Ishikawa (cell line): ENCODE measurements at regions not wholly inside any gene's neighbourhood (a gene's known extent, or its start where the extent isn't known, plus 50 kb on each side); places are given as distances from the start of the nearest gene placed in this dataset.

ENCODE experiments used
- CEBPB ChIP-seq: IDR thresholded peaks from 2 replicates; pipeline ENCODE4 v1.6.1; 2012
- CREB1 ChIP-seq: IDR thresholded peaks from 2 replicates; pipeline ENCODE4 v1.6.1; 2012; ENCODE audit warnings: low read depth
- EGR1 ChIP-seq: IDR thresholded peaks from 2 replicates; pipeline ENCODE4 v1.6.1; 2012
- EP300 ChIP-seq: IDR thresholded peaks from 2 replicates; pipeline ENCODE4 v1.6.1; 2012; ENCODE audit warnings: borderline replicate concordance
- FOXM1 ChIP-seq: IDR thresholded peaks from 2 replicates; pipeline ENCODE4 v1.6.1; 2012; ENCODE audit warnings: low read depth, borderline replicate concordance
- MAX ChIP-seq: IDR thresholded peaks from 2 replicates; pipeline ENCODE4 v1.6.1; 2012
- NFIC ChIP-seq: IDR thresholded peaks from 2 replicates; pipeline ENCODE4 v1.6.1; 2012
- RAD21 ChIP-seq: IDR thresholded peaks from 2 replicates; pipeline ENCODE4 v1.6.1; 2012; ENCODE audit warnings: low read depth
- REST ChIP-seq: IDR thresholded peaks from 2 replicates; pipeline ENCODE4 v1.6.1; 2012; ENCODE audit warnings: low read depth, mild to moderate bottlenecking
- TAF1 ChIP-seq: IDR thresholded peaks from 2 replicates; pipeline ENCODE4 v1.6.1; 2012; ENCODE audit warnings: low read depth, mild to moderate bottlenecking
- TCF12 ChIP-seq: IDR thresholded peaks from 2 replicates; pipeline ENCODE4 v1.6.1; 2012; ENCODE audit warnings: low read depth
- TEAD4 ChIP-seq: IDR thresholded peaks from 2 replicates; pipeline ENCODE4 v1.6.1; 2012
- USF1 ChIP-seq: IDR thresholded peaks from 2 replicates; pipeline ENCODE4 v1.6.1; 2012
- YY1 ChIP-seq: IDR thresholded peaks from 2 replicates; pipeline ENCODE4 v1.6.1; 2012; ENCODE audit warnings: low read depth
- ZBTB7A ChIP-seq: IDR thresholded peaks from 2 replicates; pipeline ENCODE4 v1.6.1; 2012; ENCODE audit warnings: low read depth

DNA sequence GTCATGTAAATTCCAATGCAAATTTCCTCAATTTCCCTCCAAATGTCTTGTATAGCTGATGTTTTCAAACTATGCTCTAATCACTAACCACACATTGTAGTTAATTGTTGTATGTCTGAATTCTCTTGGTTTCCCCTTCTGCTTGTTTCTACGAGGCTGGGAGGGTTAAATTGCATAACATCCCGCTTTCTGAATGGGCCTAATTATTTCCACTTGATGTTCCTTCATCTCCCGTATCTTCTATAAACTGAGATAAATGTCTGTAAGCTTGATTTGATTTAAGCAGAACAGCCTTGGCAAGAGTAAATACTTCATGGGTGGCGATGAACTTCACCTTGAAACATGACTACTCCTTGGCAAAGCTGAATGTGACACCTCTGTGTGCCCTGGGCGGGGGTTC is 72.2 kb downstream of the SERINC2 start:
- no peak for TF ChIP-seq CREB1
- TF ChIP-seq NFIC: no peak
- TF ChIP-seq TCF12: no peak

GRCh38 chr1:31487143-31487542 is 74.1 kb downstream of the SERINC2 start:
- TF ChIP-seq TEAD4 (no peak), EP300 (no peak), CREB1 (no peak), YY1 (no peak), REST (no peak)

DNA sequence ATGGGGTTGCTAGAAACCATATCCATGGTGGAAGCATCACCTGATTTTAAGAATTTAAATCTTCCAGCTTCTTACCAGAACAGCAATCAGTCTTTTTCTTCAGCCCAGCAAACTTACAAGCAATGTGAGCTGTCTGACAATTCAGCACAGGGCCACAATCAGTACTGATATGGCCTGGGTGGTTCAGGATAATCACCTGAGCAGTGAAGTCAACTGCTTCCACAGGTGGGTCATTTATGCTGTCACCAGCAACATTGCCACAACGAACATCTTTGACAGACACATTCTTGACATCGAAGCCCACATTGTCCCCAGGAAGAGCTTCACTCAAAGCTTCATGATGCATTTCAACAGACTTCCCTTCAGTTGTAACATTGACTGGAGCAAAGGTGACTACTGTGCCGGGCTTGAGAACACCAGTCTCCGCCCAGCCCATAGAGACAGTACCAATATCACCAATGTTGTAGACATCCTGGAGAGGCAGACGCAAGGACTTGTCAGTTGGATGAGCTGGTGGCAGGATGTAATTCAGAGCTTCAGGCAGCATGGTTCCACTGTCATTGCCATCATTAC is 74.8 kb downstream of the SERINC2 start:
- no peak for TF ChIP-seq FOXM1
- TF ChIP-seq EP300: no peak
- TF ChIP-seq ZBTB7A: no peak

- TF ChIP-seq EGR1: no peak
- TF ChIP-seq CEBPB: no peak
- no peak for TF ChIP-seq TEAD4
- TF ChIP-seq EP300: no peak
- no peak for TF ChIP-seq MAX
- TF ChIP-seq TAF1: no peak
- TF ChIP-seq YY1: no peak
- TF ChIP-seq TCF12: no peak
Measured at GRCh38 chr1:31488528-31488927, 75.5 kb downstream of the SERINC2 start.

GRCh38 chr1:31497601-31498000 is 78.7 kb upstream of the TINAGL1 start:
- no peak for TF ChIP-seq MAX
- no peak for TF ChIP-seq CREB1
- TF ChIP-seq RAD21: no peak
- no peak for TF ChIP-seq REST

DNA sequence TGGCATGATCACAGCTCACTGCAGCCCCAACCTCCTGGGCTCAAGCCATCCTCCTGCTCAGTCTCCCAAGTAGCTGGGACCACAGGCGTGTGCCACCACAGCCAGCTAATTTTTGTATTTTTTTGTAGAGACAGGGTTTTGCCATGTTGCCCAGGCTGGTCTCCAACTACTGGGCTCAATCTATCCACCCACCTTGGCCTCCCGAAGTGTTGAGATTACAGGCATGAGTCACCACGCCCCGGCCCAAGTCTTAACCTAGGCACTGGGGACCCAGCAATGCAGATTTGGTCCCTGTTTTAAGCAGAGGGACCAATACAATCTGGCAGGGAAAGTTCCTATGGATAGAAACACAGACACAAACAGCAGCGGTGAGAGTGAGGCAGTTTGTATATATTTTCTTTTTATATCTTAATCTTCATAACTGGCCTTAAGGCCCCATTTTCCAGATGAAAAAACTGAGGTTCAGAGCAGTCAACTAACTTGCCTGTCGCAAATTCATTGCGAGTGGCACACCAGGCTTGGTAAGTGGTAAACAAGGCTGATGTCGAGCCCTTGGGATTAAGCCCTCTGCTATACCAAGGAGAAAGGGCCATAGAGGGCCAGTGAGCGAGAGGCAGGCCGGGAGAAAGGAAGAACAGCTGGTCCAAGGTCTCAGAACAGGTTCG is 77.8 kb upstream of the TINAGL1 start:
- TF ChIP-seq ZBTB7A: no peak
- no peak for TF ChIP-seq TCF12
- no peak for TF ChIP-seq EP300
- TF ChIP-seq TAF1: no peak
- TF ChIP-seq REST: no peak
- TF ChIP-seq MAX: no peak
- TF ChIP-seq CEBPB: no peak
- no peak for TF ChIP-seq YY1
- TF ChIP-seq FOXM1: no peak
- TF ChIP-seq TEAD4: no peak
- TF ChIP-seq CREB1: no peak
- no peak for TF ChIP-seq RAD21
- TF ChIP-seq USF1: no peak
- TF ChIP-seq EGR1: no peak
- TF ChIP-seq NFIC: no peak
